ENCODE measurements at regions not wholly inside any gene's neighbourhood (a gene's known extent, or its start where the extent isn't known, plus 50 kb on each side); places are given as distances from the start of the nearest gene placed in this dataset.

GRCh38 chr4:164293743-164294142, 460.2 kb upstream of the SMIM31 start:
- TF ChIP-seq CTCF (IDR thresholded peaks at IDR 0.05; ENCODE audit: low read depth, low read length, missing input control) (no peak), ATF3 (IDR thresholded peaks at IDR 0.05) (no peak), HNF4G (IDR thresholded peaks at IDR 0.05) (no peak), REST (IDR thresholded peaks at IDR 0.05) (no peak), EGR1 (IDR thresholded peaks at IDR 0.05; ENCODE audit: low read depth in 2 of 2) (no peak), MAX (IDR thresholded peaks at IDR 0.05) (no peak), JUND (IDR thresholded peaks at IDR 0.05) (no peak), ZBTB33 (IDR thresholded peaks at IDR 0.05) (no peak), GABPA (IDR thresholded peaks at IDR 0.05 in 1 of 2, conservative IDR thresholded peaks at IDR 0.05 in 1 of 2) (no peak), RAD21 (IDR thresholded peaks at IDR 0.05) (no peak), FOXA1 (IDR thresholded peaks at IDR 0.05) (no peak), SP1 (IDR thresholded peaks at IDR 0.05) (no peak), FOXA2 (IDR thresholded peaks at IDR 0.05) (no peak)

All from liver (tissue), 3 donors.